HG03064 (cell line): ENCODE measurements at regions not wholly inside any gene's neighbourhood (a gene's known extent, or its start where the extent isn't known, plus 50 kb on each side); places are given as distances from the start of the nearest gene placed in this dataset.

Experiments used
- ATAC-seq: cut with Tn5 transposase; IDR thresholded peaks from one replicate; pipeline ENCODE4 v1.9.1; 2021; ENCODE audit warnings: low read depth; ENCODE audit not compliant: unreplicated experiment

- no peak for ATAC-seq
These were observed 68.6 kb upstream of the TPRG1 start for GRCh38 chr3:189103208-189103607.

- ATAC-seq = no peak
These were observed 63.7 kb upstream of the TPRG1 start for GRCh38 chr3:189108067-189108466.

- ATAC-seq = no peak
These were observed 63.0 kb upstream of the TPRG1 start for GRCh38 chr3:189108735-189109134.

- no peak for ATAC-seq
These were observed 62.6 kb upstream of the TPRG1 start for GRCh38 chr3:189109145-189109544.

- ATAC-seq = no peak
These were observed 54.7 kb upstream of the TPRG1 start for GRCh38 chr3:189117087-189117486.

- ATAC-seq = no peak
These were observed 52.9 kb upstream of the TPRG1 start for GRCh38 chr3:189118896-189119295.

- ATAC-seq = no peak
These were observed 51.8 kb upstream of the TPRG1 start for GRCh38 chr3:189119950-189120349.

GRCh38 chr3:189121092-189121491 lies 50.7 kb upstream of the TPRG1 start:
- ATAC-seq = no peak
